SK-N-SH (cell line): ENCODE measurements at regions not wholly inside any gene's neighbourhood (a gene's known extent, or its start where the extent isn't known, plus 50 kb on each side); places are given as distances from the start of the nearest gene placed in this dataset.

Source experiments
- CTCF ChIA-PET: fragments of 300-600, 350-600 bp; formaldehyde crosslinking; extraction: SDS; loops from one replicate; lab custom pipeline; 2021; lab: Yijun Ruan, JAX
- POLR2A ChIA-PET: fragments of 350-600 bp; sonication (Branson Sonifier 250); formaldehyde crosslinking; extraction: SDS; loops from one replicate; lab custom pipeline; 2020; ENCODE audit warnings: antibody characterized with exemption, inconsistent platforms; lab: Yijun Ruan, JAX
- DNase-seq: peaks from one replicate; pipeline ENCODE4 v3.0.0; 2012
- H2AFZ ChIP-seq: fragments of 200-600 bp; sonication (generic); 2 replicates; pipeline ENCODE4 v1.8.1; 2016; ENCODE audit warnings: antibody characterized with exemption, mild to moderate bottlenecking, low read depth
- H3F3A ChIP-seq: fragments of 200-600 bp; sonication (generic); replicated peaks from 2 replicates; pipeline ENCODE3; 2016; ENCODE audit warnings: antibody characterized with exemption, mild to moderate bottlenecking; ENCODE audit not compliant: insufficient read depth
- H3K27ac ChIP-seq, 2 experiments: fragments of 200-500 bp in 1 of 2; fragments of 200-600 bp in 1 of 2; sonication (Bioruptor generic) in 1 of 2; sonication (generic), shearing (Covaris generic) in 1 of 2; 2 replicates each; pipeline versions ENCODE4 v1.5.1 to v1.6.1; 2014 to 2016; ENCODE audit warnings: low read depth in 2 of 2, inconsistent platforms in 1 of 2, low read length in 1 of 2, mild to moderate bottlenecking in 1 of 2, mixed read lengths in 1 of 2
- H3K27me3 ChIP-seq: fragments of 200-600 bp; sonication (generic), shearing (Covaris generic); 2 replicates; pipeline ENCODE4 v1.6.1; 2016; ENCODE audit warnings: mixed run types; ENCODE audit not compliant: insufficient read depth
- H3K36me3 ChIP-seq, 2 experiments: fragments of 200-500 bp in 1 of 2; fragments of 200-600 bp in 1 of 2; sonication (Bioruptor generic) in 1 of 2; sonication (generic) in 1 of 2; replicated peaks in 1 of 2; 2 replicates each; pipeline versions ENCODE3 to v1.5.1; 2014 to 2016; ENCODE audit warnings: low read length in 1 of 2, mild to moderate bottlenecking in 1 of 2; ENCODE audit not compliant: insufficient read depth in 2 of 2, control insufficient read depth in 1 of 2
- H3K4me1 ChIP-seq, 2 experiments: fragments of 200-500 bp in 1 of 2; fragments of 200-600 bp in 1 of 2; sonication (Bioruptor generic) in 1 of 2; sonication (generic), shearing (Covaris generic) in 1 of 2; 2 replicates each; pipeline versions ENCODE4 v1.5.1 to v1.6.1; 2014 to 2016; ENCODE audit warnings: low read depth in 1 of 2, low read length in 1 of 2, mixed run types in 1 of 2; ENCODE audit not compliant: insufficient read depth in 2 of 2, control insufficient read depth in 1 of 2
- H3K4me2 ChIP-seq: fragments of 200-600 bp; sonication (generic), shearing (Covaris generic); 2 replicates; pipeline ENCODE4 v1.6.1; 2017; ENCODE audit warnings: mixed run types
- H3K4me3 ChIP-seq, 2 experiments: fragments of 200-500 bp in 1 of 2; fragments of 200-600 bp in 1 of 2; sonication (Bioruptor generic) in 1 of 2; sonication (generic), shearing (Covaris generic) in 1 of 2; 2 replicates each; pipeline versions ENCODE4 v1.5.1 to v1.8.1; 2014 to 2016; ENCODE audit warnings: low read depth in 2 of 2, inconsistent platforms in 1 of 2, low read length in 1 of 2, mild to moderate bottlenecking in 1 of 2, mixed read lengths in 1 of 2, moderate library complexity in 1 of 2
- H3K79me2 ChIP-seq: fragments of 200-600 bp; sonication (generic); 2 replicates; pipeline ENCODE4 v1.8.1; 2017; ENCODE audit warnings: mild to moderate bottlenecking; ENCODE audit not compliant: insufficient read depth
- H3K9ac ChIP-seq: fragments of 200-600 bp; sonication (generic); 2 replicates; pipeline ENCODE4 v1.6.1; 2017; ENCODE audit warnings: mixed run types
- H3K9me2 ChIP-seq: fragments of 200-600 bp; sonication (generic); 2 replicates; pipeline ENCODE4 v1.6.1; 2017; ENCODE audit warnings: mixed run types
- H3K9me3 ChIP-seq: fragments of 200-600 bp; sonication (generic); 2 replicates; pipeline ENCODE4 v1.6.1; 2017; ENCODE audit warnings: mixed run types, mild to moderate bottlenecking, moderate library complexity
- H4K20me1 ChIP-seq: fragments of 200-600 bp; sonication (generic); 2 replicates; pipeline ENCODE4 v1.6.1; 2017; ENCODE audit warnings: mild to moderate bottlenecking, mixed run types; ENCODE audit not compliant: insufficient read depth
- CHD2 ChIP-seq: fragments of 150-350 bp; IDR thresholded peaks from 2 replicates; pipeline ENCODE4 v1.6.1; 2018; ENCODE audit warnings: low read length; ENCODE audit not compliant: partially characterized antibody
- EZH2phosphoT487 ChIP-seq: fragments of 200-600 bp; sonication (generic); IDR thresholded peaks from 2 replicates; pipeline ENCODE4 v1.6.1; 2017; ENCODE audit warnings: low read depth, mixed run types, mild to moderate bottlenecking, antibody characterized with exemption, moderate library complexity, borderline replicate concordance
- FOSL2 ChIP-seq: IDR thresholded peaks from 2 replicates; pipeline ENCODE4 v1.4.0; 2012; ENCODE audit warnings: low read depth, mild to moderate bottlenecking, moderate library complexity, borderline replicate concordance
- FOXM1 ChIP-seq: IDR thresholded peaks from 2 replicates; pipeline ENCODE4 v1.4.0; 2012; ENCODE audit warnings: low read depth, mild to moderate bottlenecking
- GABPA ChIP-seq: IDR thresholded peaks from 2 replicates; pipeline ENCODE4 v1.4.0; 2012; ENCODE audit warnings: low read depth, mild to moderate bottlenecking
- MXI1 ChIP-seq: IDR thresholded peaks from 2 replicates; pipeline ENCODE4 v1.6.1; 2012; ENCODE audit warnings: mild to moderate bottlenecking, low read depth, low read length, improper control_type of control experiment
- NFIC ChIP-seq: IDR thresholded peaks from 2 replicates; pipeline ENCODE4 v1.4.0; 2012; ENCODE audit warnings: borderline replicate concordance
- POLR2AphosphoS5 ChIP-seq: IDR thresholded peaks from 2 replicates; pipeline ENCODE4 v1.6.1; 2012; ENCODE audit warnings: low read depth, low read length
- RAD21 ChIP-seq: IDR thresholded peaks from 2 replicates; pipeline ENCODE4 v1.6.1; 2012; ENCODE audit warnings: mild to moderate bottlenecking, low read length
- RFX5 ChIP-seq: IDR thresholded peaks from 2 replicates; pipeline ENCODE4 v1.6.1; 2012; ENCODE audit warnings: mild to moderate bottlenecking, improper control_type of control experiment, low read length
- TAF1 ChIP-seq: IDR thresholded peaks from 2 replicates; pipeline ENCODE4 v1.6.1; 2012; ENCODE audit warnings: low read depth, mild to moderate bottlenecking, low read length, moderate library complexity, borderline replicate concordance
- TEAD4 ChIP-seq: IDR thresholded peaks from 2 replicates; pipeline ENCODE4 v1.4.0; 2012; ENCODE audit warnings: mild to moderate bottlenecking, borderline replicate concordance; ENCODE audit not compliant: insufficient read depth
- WGBS: methylation state at CpG from one replicate; pipeline ENCODE4 v1.1.6; 2017; ENCODE audit warnings: low lambda C conversion rate; 5-methylcytosine and 5-hydroxymethylcytosine counted together
- TF ChIP-seq, protein P1 (sequence below): IDR thresholded peaks from 2 replicates; pipeline ENCODE4; 2012
- TF ChIP-seq, protein P2 (sequence below): IDR thresholded peaks from 2 replicates; pipeline ENCODE4 v1.4.0; 2012; ENCODE audit warnings: low read depth, borderline replicate concordance
- TF ChIP-seq, protein P3 (sequence below): IDR thresholded peaks from 2 replicates; pipeline ENCODE4 v1.6.1; 2012; ENCODE audit warnings: mild to moderate bottlenecking, low read depth, low read length, moderate library complexity
- TF ChIP-seq, protein P4 (sequence below): fragments of 150-350 bp; IDR thresholded peaks from 2 replicates; pipeline ENCODE4 v1.6.1; 2017; ENCODE audit warnings: antibody characterized with exemption, low read length, low read depth, borderline replicate concordance
- TF ChIP-seq, protein P5 (sequence below): fragments of 150-350 bp; IDR thresholded peaks from 2 replicates; pipeline ENCODE4 v1.6.1; 2016; ENCODE audit warnings: mild to moderate bottlenecking, low read depth, low read length
- TF ChIP-seq, protein P6 (sequence below): IDR thresholded peaks from 2 replicates; pipeline ENCODE4 v1.4.0; 2012; ENCODE audit warnings: low read depth, borderline replicate concordance
- TF ChIP-seq, protein P7 (sequence below): IDR thresholded peaks from 2 replicates; pipeline ENCODE4 v1.4.0; 2012; ENCODE audit warnings: low read depth

DNA sequence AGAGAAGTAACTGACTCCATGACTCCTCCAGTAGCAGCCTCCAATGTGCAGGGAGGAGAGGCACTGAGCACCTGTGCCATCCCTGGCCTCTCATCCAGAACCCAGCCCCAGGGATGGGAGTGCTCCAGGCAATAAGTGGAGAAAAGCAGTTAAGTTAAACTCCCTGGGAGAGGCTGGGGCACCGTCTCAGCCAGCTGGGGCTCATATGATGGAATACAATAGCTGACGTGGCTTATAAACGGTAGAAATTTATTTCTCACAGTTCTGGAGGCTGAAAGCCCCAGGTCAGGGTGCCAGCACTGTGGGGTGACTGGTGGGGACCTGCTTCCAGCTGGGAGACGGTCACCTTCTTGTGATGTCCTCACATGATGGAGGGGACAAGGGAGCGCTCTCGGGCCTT lies 94.7 kb downstream of the RAMP3 start:
- no peak overlapping the region for H3K27ac ChIP-seq
- no peaks in the 10 kb centered on the region for H3K79me2 ChIP-seq
- 11% methylated on average over 4 of the region's 6 CpGs for WGBS
- H3K9ac ChIP-seq, result no peak overlapping the region
- H3K36me3 ChIP-seq, result no peaks in the 10 kb centered on the region
- H3F3A ChIP-seq, result no peaks in the 10 kb centered on the region
- H3K4me1 ChIP-seq, result no peaks in the 10 kb centered on the region; a peak in 1 of 4 replicates
- no peaks in the 10 kb centered on the region for H4K20me1 ChIP-seq
- POLR2A ChIA-PET, result no interaction called here
- no peak overlapping the region for H3K4me2 ChIP-seq
- no peak overlapping the region for H2AFZ ChIP-seq
- TF ChIP-seq RFX5 (no peak), FOXM1 (no peak), TAF1 (no peak), FOSL2 (no peak), NFIC (no peak), EZH2phosphoT487 (no peak), POLR2AphosphoS5 (no peak), GABPA (no peak), TEAD4 (no peak), MXI1 (no peak), RAD21 (no peak), CHD2 (no peak)
- TF ChIP-seq, protein P1, sequence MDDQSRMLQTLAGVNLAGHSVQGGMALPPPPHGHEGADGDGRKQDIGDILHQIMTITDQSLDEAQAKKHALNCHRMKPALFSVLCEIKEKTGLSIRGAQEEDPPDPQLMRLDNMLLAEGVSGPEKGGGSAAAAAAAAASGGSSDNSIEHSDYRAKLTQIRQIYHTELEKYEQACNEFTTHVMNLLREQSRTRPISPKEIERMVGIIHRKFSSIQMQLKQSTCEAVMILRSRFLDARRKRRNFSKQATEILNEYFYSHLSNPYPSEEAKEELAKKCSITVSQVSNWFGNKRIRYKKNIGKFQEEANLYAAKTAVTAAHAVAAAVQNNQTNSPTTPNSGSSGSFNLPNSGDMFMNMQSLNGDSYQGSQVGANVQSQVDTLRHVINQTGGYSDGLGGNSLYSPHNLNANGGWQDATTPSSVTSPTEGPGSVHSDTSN, result no peak
- TF ChIP-seq, protein P2, sequence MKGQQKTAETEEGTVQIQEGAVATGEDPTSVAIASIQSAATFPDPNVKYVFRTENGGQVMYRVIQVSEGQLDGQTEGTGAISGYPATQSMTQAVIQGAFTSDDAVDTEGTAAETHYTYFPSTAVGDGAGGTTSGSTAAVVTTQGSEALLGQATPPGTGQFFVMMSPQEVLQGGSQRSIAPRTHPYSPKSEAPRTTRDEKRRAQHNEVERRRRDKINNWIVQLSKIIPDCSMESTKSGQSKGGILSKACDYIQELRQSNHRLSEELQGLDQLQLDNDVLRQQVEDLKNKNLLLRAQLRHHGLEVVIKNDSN, result no peak
- TF ChIP-seq, protein P3, sequence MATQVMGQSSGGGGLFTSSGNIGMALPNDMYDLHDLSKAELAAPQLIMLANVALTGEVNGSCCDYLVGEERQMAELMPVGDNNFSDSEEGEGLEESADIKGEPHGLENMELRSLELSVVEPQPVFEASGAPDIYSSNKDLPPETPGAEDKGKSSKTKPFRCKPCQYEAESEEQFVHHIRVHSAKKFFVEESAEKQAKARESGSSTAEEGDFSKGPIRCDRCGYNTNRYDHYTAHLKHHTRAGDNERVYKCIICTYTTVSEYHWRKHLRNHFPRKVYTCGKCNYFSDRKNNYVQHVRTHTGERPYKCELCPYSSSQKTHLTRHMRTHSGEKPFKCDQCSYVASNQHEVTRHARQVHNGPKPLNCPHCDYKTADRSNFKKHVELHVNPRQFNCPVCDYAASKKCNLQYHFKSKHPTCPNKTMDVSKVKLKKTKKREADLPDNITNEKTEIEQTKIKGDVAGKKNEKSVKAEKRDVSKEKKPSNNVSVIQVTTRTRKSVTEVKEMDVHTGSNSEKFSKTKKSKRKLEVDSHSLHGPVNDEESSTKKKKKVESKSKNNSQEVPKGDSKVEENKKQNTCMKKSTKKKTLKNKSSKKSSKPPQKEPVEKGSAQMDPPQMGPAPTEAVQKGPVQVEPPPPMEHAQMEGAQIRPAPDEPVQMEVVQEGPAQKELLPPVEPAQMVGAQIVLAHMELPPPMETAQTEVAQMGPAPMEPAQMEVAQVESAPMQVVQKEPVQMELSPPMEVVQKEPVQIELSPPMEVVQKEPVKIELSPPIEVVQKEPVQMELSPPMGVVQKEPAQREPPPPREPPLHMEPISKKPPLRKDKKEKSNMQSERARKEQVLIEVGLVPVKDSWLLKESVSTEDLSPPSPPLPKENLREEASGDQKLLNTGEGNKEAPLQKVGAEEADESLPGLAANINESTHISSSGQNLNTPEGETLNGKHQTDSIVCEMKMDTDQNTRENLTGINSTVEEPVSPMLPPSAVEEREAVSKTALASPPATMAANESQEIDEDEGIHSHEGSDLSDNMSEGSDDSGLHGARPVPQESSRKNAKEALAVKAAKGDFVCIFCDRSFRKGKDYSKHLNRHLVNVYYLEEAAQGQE, result no peak
- TF ChIP-seq, protein P4, sequence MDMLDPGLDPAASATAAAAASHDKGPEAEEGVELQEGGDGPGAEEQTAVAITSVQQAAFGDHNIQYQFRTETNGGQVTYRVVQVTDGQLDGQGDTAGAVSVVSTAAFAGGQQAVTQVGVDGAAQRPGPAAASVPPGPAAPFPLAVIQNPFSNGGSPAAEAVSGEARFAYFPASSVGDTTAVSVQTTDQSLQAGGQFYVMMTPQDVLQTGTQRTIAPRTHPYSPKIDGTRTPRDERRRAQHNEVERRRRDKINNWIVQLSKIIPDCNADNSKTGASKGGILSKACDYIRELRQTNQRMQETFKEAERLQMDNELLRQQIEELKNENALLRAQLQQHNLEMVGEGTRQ, result no peak
- TF ChIP-seq, protein P5, sequence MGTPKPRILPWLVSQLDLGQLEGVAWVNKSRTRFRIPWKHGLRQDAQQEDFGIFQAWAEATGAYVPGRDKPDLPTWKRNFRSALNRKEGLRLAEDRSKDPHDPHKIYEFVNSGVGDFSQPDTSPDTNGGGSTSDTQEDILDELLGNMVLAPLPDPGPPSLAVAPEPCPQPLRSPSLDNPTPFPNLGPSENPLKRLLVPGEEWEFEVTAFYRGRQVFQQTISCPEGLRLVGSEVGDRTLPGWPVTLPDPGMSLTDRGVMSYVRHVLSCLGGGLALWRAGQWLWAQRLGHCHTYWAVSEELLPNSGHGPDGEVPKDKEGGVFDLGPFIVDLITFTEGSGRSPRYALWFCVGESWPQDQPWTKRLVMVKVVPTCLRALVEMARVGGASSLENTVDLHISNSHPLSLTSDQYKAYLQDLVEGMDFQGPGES, result no peak
- TF ChIP-seq, protein P6, sequence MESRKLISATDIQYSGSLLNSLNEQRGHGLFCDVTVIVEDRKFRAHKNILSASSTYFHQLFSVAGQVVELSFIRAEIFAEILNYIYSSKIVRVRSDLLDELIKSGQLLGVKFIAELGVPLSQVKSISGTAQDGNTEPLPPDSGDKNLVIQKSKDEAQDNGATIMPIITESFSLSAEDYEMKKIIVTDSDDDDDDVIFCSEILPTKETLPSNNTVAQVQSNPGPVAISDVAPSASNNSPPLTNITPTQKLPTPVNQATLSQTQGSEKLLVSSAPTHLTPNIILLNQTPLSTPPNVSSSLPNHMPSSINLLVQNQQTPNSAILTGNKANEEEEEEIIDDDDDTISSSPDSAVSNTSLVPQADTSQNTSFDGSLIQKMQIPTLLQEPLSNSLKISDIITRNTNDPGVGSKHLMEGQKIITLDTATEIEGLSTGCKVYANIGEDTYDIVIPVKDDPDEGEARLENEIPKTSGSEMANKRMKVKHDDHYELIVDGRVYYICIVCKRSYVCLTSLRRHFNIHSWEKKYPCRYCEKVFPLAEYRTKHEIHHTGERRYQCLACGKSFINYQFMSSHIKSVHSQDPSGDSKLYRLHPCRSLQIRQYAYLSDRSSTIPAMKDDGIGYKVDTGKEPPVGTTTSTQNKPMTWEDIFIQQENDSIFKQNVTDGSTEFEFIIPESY, result no peak
- TF ChIP-seq, protein P7, sequence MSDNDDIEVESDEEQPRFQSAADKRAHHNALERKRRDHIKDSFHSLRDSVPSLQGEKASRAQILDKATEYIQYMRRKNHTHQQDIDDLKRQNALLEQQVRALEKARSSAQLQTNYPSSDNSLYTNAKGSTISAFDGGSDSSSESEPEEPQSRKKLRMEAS, result no peak
- no peaks in the 10 kb centered on the region for H3K9me3 ChIP-seq
- CTCF ChIA-PET, result interaction anchor here (0.6 to 3.0 kb wide), 3 partner anchors 8 to 12 kb away, joined by 3 to 21 read pairs (median 3); no protein-coding TSS in a partner anchor
- H3K4me3 ChIP-seq, result no peak overlapping the region
- H3K27me3 ChIP-seq, result peaks cover 6% of the 10 kb centered on the region; the same call in 1 of the 2 replicates
- H3K9me2 ChIP-seq, result no peaks in the 10 kb centered on the region; the same call in 1 of the 2 replicates
- no peak for DNase-seq
